Naive thymus-derived CD4-positive, alpha-beta T cell (primary cell): ENCODE measurements at regions not wholly inside any gene's neighbourhood (a gene's known extent, or its start where the extent isn't known, plus 50 kb on each side); places are given as distances from the start of the nearest gene placed in this dataset.

Source experiments
- ATAC-seq: fragments of 150-1000 bp; cut with Tn5 transposase; 2 replicates; pipeline ENCODE4 v1.10.0; 2021; ENCODE audit warnings: mild to moderate bottlenecking, moderate library complexity
- CTCF ChIA-PET: fragments of 350-600 bp; sonication (Branson Sonifier 250); formaldehyde crosslinking; loops from one replicate; lab custom pipeline; 2021; ENCODE audit warnings: antibody characterized with exemption; lab: Charles Lee
- POLR2A ChIA-PET: fragments of 350-600 bp; sonication (Branson Sonifier 250); formaldehyde crosslinking; loops from one replicate; lab custom pipeline; 2021; ENCODE audit warnings: antibody characterized with exemption, inconsistent platforms; lab: Charles Lee
- DNase-seq, 9 donors: peaks; one replicate each; pipeline versions ENCODE4 v3.0.0 to v3.0.0-alpha.2; 2020 to 2022; ENCODE audit warnings: mixed read lengths in 1 of 9
- H3K27ac ChIP-seq: one replicate; pipeline ENCODE4 v1.7.0; 2013; ENCODE audit warnings: mild to moderate bottlenecking, low read depth, low read length, moderate library complexity
- H3K27me3 ChIP-seq, 2 donors: one replicate each; pipeline ENCODE4 v1.7.0; 2013; ENCODE audit warnings: low read length in 2 of 2, mild to moderate bottlenecking in 2 of 2, moderate library complexity in 2 of 2; ENCODE audit not compliant: control insufficient read depth in 2 of 2, insufficient read depth in 2 of 2
- H3K36me3 ChIP-seq, 3 experiments: 1 replicate in 2 of 3; 2 replicates in 1 of 3; pipeline ENCODE4 v1.7.0; 2013; ENCODE audit warnings: low read length in 3 of 3, mild to moderate bottlenecking in 3 of 3, moderate library complexity in 1 of 3; ENCODE audit not compliant: insufficient read depth in 3 of 3, control insufficient read depth in 2 of 3
- H3K4me1 ChIP-seq, 2 donors: one replicate each; pipeline ENCODE4 v1.7.0; 2013; ENCODE audit warnings: low read length in 2 of 2, mild to moderate bottlenecking in 2 of 2, moderate library complexity in 1 of 2; ENCODE audit not compliant: control insufficient read depth in 2 of 2, insufficient read depth in 2 of 2
- H3K4me3 ChIP-seq: 2 replicates; pipeline ENCODE4 v1.7.0; 2013; ENCODE audit warnings: mild to moderate bottlenecking, low read length
- H3K9me3 ChIP-seq, 3 experiments: 1 replicate in 2 of 3; 2 replicates in 1 of 3; pipeline ENCODE4 v1.7.0; 2013; ENCODE audit warnings: low read length in 3 of 3; ENCODE audit not compliant: control insufficient read depth in 2 of 3
- H3K27ac Mint-ChIP-seq, 9 donors: one replicate each; pipeline ENCODE4 v1.8.0; 2020 to 2022; ENCODE audit warnings: mixed read lengths in 9 of 9, mild to moderate bottlenecking in 8 of 9, moderate library complexity in 5 of 9, inconsistent platforms in 2 of 9
- H3K27me3 Mint-ChIP-seq, 5 donors: one replicate each; pipeline ENCODE4 v1.8.0; 2021 to 2022; ENCODE audit warnings: mixed read lengths in 5 of 5, mild to moderate bottlenecking in 1 of 5
- H3K36me3 Mint-ChIP-seq, 5 donors: one replicate each; pipeline ENCODE4 v1.8.0; 2020 to 2022; ENCODE audit warnings: mixed read lengths in 5 of 5, mild to moderate bottlenecking in 3 of 5, inconsistent platforms in 1 of 5
- H3K4me1 Mint-ChIP-seq, 7 donors: one replicate each; pipeline ENCODE4 v1.8.0; 2020 to 2022; ENCODE audit warnings: mixed read lengths in 7 of 7, mild to moderate bottlenecking in 3 of 7, inconsistent platforms in 1 of 7
- H3K4me3 Mint-ChIP-seq, 10 donors: one replicate each; pipeline ENCODE4 v1.8.0; 2020 to 2022; ENCODE audit warnings: mild to moderate bottlenecking in 10 of 10, mixed read lengths in 10 of 10, moderate library complexity in 6 of 10, inconsistent platforms in 2 of 10
- H3K9me3 Mint-ChIP-seq, 11 donors: one replicate each; pipeline ENCODE4 v1.8.0; 2020 to 2022; ENCODE audit warnings: mixed read lengths in 11 of 11, mild to moderate bottlenecking in 4 of 11, inconsistent platforms in 1 of 11, moderate library complexity in 1 of 11
- intact Hi-C, 2 donors: fragments of 100-400 bp; cut with micrococcal nuclease; formaldehyde crosslinking; loops; one replicate each; pipeline ENCODE4 v1.15.1; 2023

GRCh38 chr2:122741403-122741802, 986.0 kb downstream of the TSN start:
- ChIA-PET POLR2A (no interaction called here), CTCF (no interaction called here)
- Histone ChIP-seq H3K9me3 (no peaks in the 10 kb centered on the region), H3K4me1 (no peaks in the 10 kb centered on the region), H3K4me3 (no peak overlapping the region), H3K27me3 (no peaks in the 10 kb centered on the region), H3K27ac (no peak overlapping the region), H3K36me3 (no peaks in the 10 kb centered on the region)
- Mint-ChIP-seq H3K27ac (no peak overlapping the region), H3K27me3 (no peaks in the 10 kb centered on the region), H3K4me3 (no peak overlapping the region), H3K9me3 (peaks cover 0 to 8% (median 3%) of the 10 kb centered on the region in 11 donors), H3K36me3 (no peaks in the 10 kb centered on the region), H3K4me1 (peaks cover 0 to 20% (median 0%) of the 10 kb centered on the region in 7 donors)
- ATAC-seq (no peak), DNase-seq (no peak)
- intact Hi-C loops = no loop called here

GRCh38 chr2:122743021-122743675, 987.7 kb downstream of the TSN start:
- H3K27ac Mint-ChIP-seq = no peak overlapping the region
- H3K4me3 Mint-ChIP-seq = no peak overlapping the region
- Histone ChIP-seq H3K27me3 (no peaks in the 10 kb centered on the region), H3K4me3 (no peak overlapping the region), H3K9me3 (no peaks in the 10 kb centered on the region), H3K27ac (no peak overlapping the region), H3K36me3 (no peaks in the 10 kb centered on the region), H3K4me1 (no peaks in the 10 kb centered on the region)
- H3K36me3 Mint-ChIP-seq = no peaks in the 10 kb centered on the region
- H3K4me1 Mint-ChIP-seq = peaks cover 0 to 9% (median 0%) of the 10 kb centered on the region in 7 donors
- intact Hi-C loops = no loop called here
- POLR2A ChIA-PET = no interaction called here
- no peak for DNase-seq
- CTCF ChIA-PET = no interaction called here
- peaks cover 0 to 12% (median 2%) of the 10 kb centered on the region in 11 donors for H3K9me3 Mint-ChIP-seq
- no peak for ATAC-seq
- no peaks in the 10 kb centered on the region for H3K27me3 Mint-ChIP-seq

DNA sequence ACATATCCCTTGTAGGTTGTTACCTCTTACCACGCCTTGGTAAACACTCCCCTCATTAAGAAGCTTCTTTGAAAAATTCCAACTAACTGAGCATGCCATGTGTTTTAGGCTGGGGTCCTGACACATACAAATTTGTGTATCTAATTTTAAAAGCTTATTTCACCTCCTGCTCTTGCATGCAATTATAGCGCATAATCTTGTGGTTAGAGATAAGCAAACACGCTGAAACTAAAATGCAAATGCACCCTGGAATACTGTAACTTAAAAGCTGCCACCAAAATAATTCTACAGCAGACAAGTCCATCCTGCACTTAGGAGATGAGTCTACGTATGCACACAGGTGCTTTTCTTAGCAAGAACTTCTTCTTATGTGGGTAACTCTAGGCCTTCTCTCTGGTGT, 990.2 kb downstream of the TSN start:
- H3K36me3 Mint-ChIP-seq = no peaks in the 10 kb centered on the region
- H3K27me3 Mint-ChIP-seq = no peaks in the 10 kb centered on the region
- CTCF ChIA-PET = no interaction called here
- ATAC-seq = no peak
- H3K27me3 ChIP-seq = no peaks in the 10 kb centered on the region
- DNase-seq = no peak
- POLR2A ChIA-PET = no interaction called here
- no peaks in the 10 kb centered on the region for H3K36me3 ChIP-seq
- no peak overlapping the region for H3K4me3 ChIP-seq
- H3K9me3 ChIP-seq = no peaks in the 10 kb centered on the region
- no peak overlapping the region for H3K4me3 Mint-ChIP-seq
- no peak overlapping the region for H3K27ac Mint-ChIP-seq
- intact Hi-C loops = no loop called here
- no peak overlapping the region for H3K27ac ChIP-seq
- peaks cover 0 to 8% (median 4%) of the 10 kb centered on the region in 11 donors for H3K9me3 Mint-ChIP-seq
- no peaks in the 10 kb centered on the region for H3K4me1 Mint-ChIP-seq
- no peaks in the 10 kb centered on the region for H3K4me1 ChIP-seq

- Mint-ChIP-seq H3K27ac (no peak overlapping the region), H3K9me3 (peaks cover 0 to 14% (median 4%) of the 10 kb centered on the region in 11 donors), H3K27me3 (no peaks in the 10 kb centered on the region), H3K36me3 (no peaks in the 10 kb centered on the region), H3K4me3 (no peak overlapping the region), H3K4me1 (no peaks in the 10 kb centered on the region)
- no peak for ATAC-seq
- Histone ChIP-seq H3K9me3 (no peaks in the 10 kb centered on the region), H3K27ac (no peak overlapping the region), H3K27me3 (no peaks in the 10 kb centered on the region), H3K36me3 (no peaks in the 10 kb centered on the region), H3K4me1 (no peaks in the 10 kb centered on the region), H3K4me3 (no peak overlapping the region)
- no peak for DNase-seq
- POLR2A ChIA-PET = no interaction called here
- CTCF ChIA-PET = no interaction called here
- intact Hi-C loops = no loop called here
Observed at GRCh38 chr2:122747670-122748069, 992.2 kb downstream of the TSN start.

GRCh38 chr2:122748552-122749011, 993.1 kb downstream of the TSN start:
- H3K36me3 ChIP-seq = no peaks in the 10 kb centered on the region
- Mint-ChIP-seq H3K4me3 (no peak overlapping the region), H3K36me3 (no peaks in the 10 kb centered on the region), H3K27ac (no peak overlapping the region), H3K27me3 (no peaks in the 10 kb centered on the region), H3K4me1 (peaks cover 0 to 1% (median 0%) of the 10 kb centered on the region in 7 donors), H3K9me3 (peaks cover 0 to 14% (median 3%) of the 10 kb centered on the region in 11 donors)
- H3K27ac ChIP-seq = no peak overlapping the region
- H3K4me3 ChIP-seq = no peak overlapping the region
- CTCF ChIA-PET = no interaction called here
- intact Hi-C loops = no loop called here
- no peaks in the 10 kb centered on the region for H3K9me3 ChIP-seq
- ATAC-seq (peak; percentile 31), DNase-seq (no peak)
- POLR2A ChIA-PET = no interaction called here
- H3K4me1 ChIP-seq = no peaks in the 10 kb centered on the region
- H3K27me3 ChIP-seq = no peaks in the 10 kb centered on the region

- no peak overlapping the region for H3K27ac ChIP-seq
- Mint-ChIP-seq H3K27ac (no peak overlapping the region), H3K4me1 (peaks cover 0 to 1% (median 0%) of the 10 kb centered on the region in 7 donors), H3K36me3 (no peaks in the 10 kb centered on the region), H3K4me3 (no peak overlapping the region), H3K27me3 (no peaks in the 10 kb centered on the region), H3K9me3 (peaks cover 0 to 14% (median 3%) of the 10 kb centered on the region in 11 donors)
- ATAC-seq = no peak
- no peak overlapping the region for H3K4me3 ChIP-seq
- no peak for DNase-seq
- intact Hi-C loops = no loop called here
- H3K9me3 ChIP-seq = no peaks in the 10 kb centered on the region
- POLR2A ChIA-PET = no interaction called here
- CTCF ChIA-PET = no interaction called here
- H3K27me3 ChIP-seq = no peaks in the 10 kb centered on the region
- H3K4me1 ChIP-seq = no peaks in the 10 kb centered on the region
- no peaks in the 10 kb centered on the region for H3K36me3 ChIP-seq
Observed at GRCh38 chr2:122749405-122749804, 994.0 kb downstream of the TSN start.

DNA sequence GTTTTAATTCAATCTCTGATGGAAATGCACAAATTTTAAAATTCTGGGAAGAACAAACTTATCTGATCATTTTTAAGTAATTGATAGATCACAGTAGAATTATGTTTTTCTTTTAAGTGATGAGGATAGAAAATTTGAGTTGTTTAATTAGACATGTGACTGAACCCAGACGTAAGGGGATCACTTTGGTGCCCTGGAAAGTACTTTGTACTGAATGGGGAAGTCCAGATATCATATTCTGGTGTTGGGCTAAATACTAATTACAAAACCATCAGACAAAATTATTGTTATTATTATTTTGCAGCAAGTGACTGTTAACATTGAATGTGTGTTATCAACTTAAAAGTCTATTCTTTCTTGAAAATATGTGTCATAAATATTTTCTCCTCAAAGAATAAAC, 994.6 kb downstream of the TSN start:
- Mint-ChIP-seq H3K9me3 (peaks cover 0 to 19% (median 3%) of the 10 kb centered on the region in 11 donors), H3K27me3 (no peaks in the 10 kb centered on the region), H3K36me3 (no peaks in the 10 kb centered on the region), H3K4me1 (peaks cover 0 to 1% (median 0%) of the 10 kb centered on the region in 7 donors), H3K27ac (no peak overlapping the region), H3K4me3 (no peak overlapping the region)
- intact Hi-C loops = no loop called here
- ChIA-PET CTCF (no interaction called here), POLR2A (no interaction called here)
- Histone ChIP-seq H3K27ac (no peak overlapping the region), H3K4me1 (no peaks in the 10 kb centered on the region), H3K4me3 (no peak overlapping the region), H3K9me3 (no peaks in the 10 kb centered on the region), H3K27me3 (no peaks in the 10 kb centered on the region), H3K36me3 (no peaks in the 10 kb centered on the region)
- no peak for ATAC-seq
- DNase-seq = no peak
